Spleen (tissue), 11 donors: ENCODE measurements at regions not wholly inside any gene's neighbourhood (a gene's known extent, or its start where the extent isn't known, plus 50 kb on each side); places are given as distances from the start of the nearest gene placed in this dataset.

ENCODE experiments used
- DNase-seq: peaks from one replicate; pipeline ENCODE4 v3.0.0-alpha.2; 2020
- H3K27ac ChIP-seq, 8 donors: fragments of 200-600 bp; sonication (generic) in 7 of 8; 1 replicate in 4 of 8; 2 replicates in 4 of 8; pipeline versions ENCODE4 v1.5.0 to v1.8.0; 2016 to 2021; ENCODE audit warnings: inconsistent platforms in 4 of 8, mild to moderate bottlenecking in 4 of 8, moderate library complexity in 1 of 8
- H3K27me3 ChIP-seq, 7 donors: fragments of 200-600 bp; sonication (generic) in 6 of 7; replicated peaks in 1 of 7; 1 replicate in 4 of 7; 2 replicates in 3 of 7; pipeline versions ENCODE4 v1.5.0 to v1.8.0; 2016 to 2021; ENCODE audit warnings: inconsistent platforms in 3 of 7, mild to moderate bottlenecking in 1 of 7
- H3K36me3 ChIP-seq, 6 donors: fragments of 200-600 bp; sonication (generic) in 5 of 6; 1 replicate in 4 of 6; 2 replicates in 2 of 6; pipeline versions ENCODE4 v1.5.0 to v1.8.0; 2016 to 2021; ENCODE audit warnings: inconsistent platforms in 2 of 6
- H3K4me1 ChIP-seq, 6 donors: fragments of 200-600 bp; sonication (generic) in 5 of 6; 1 replicate in 3 of 6; 2 replicates in 3 of 6; pipeline versions ENCODE4 v1.5.0 to v1.8.0; 2016 to 2021; ENCODE audit warnings: inconsistent platforms in 3 of 6
- H3K4me3 ChIP-seq, 8 donors: fragments of 200-600 bp; sonication (generic) in 7 of 8; 1 replicate in 4 of 8; 2 replicates in 4 of 8; pipeline versions ENCODE4 v1.5.0 to v1.8.0; 2016 to 2021; ENCODE audit warnings: inconsistent platforms in 4 of 8, mild to moderate bottlenecking in 4 of 8, moderate library complexity in 2 of 8
- H3K9me3 ChIP-seq, 8 donors: fragments of 200-600 bp; sonication (generic) in 7 of 8; 1 replicate in 4 of 8; 2 replicates in 4 of 8; pipeline versions ENCODE4 v1.5.0 to v1.8.0; 2016 to 2021; ENCODE audit warnings: inconsistent platforms in 4 of 8
- POLR2A ChIP-seq, 3 donors: fragments of 450-650 bp; IDR thresholded peaks; one replicate each; pipeline ENCODE4 v1.5.1; 2017; ENCODE audit warnings: antibody characterized with exemption in 3 of 3, mild to moderate bottlenecking in 1 of 3
- POLR2AphosphoS5 ChIP-seq, 3 donors: sonication (generic); formaldehyde crosslinking; IDR thresholded peaks; one replicate each; pipeline ENCODE4 v1.5.1; 2017; ENCODE audit warnings: antibody characterized with exemption in 3 of 3
- whole genome bisulfite sequencing, 5 donors: extraction: QIAGEN DNeasy Blood & Tissue Kit in 3 of 5; methylation state at CpG; one replicate each; pipeline versions ENCODE4 v1.1.5 to v1.1.7; 2013 to 2018; 5-methylcytosine and 5-hydroxymethylcytosine counted together
- intact Hi-C: fragments of 100-400 bp; cut with DNase I; formaldehyde crosslinking; loops from one replicate; pipeline ENCODE4 v1.15.0; 2023; ENCODE audit warnings: low total_unique reads
- TF ChIP-seq, protein P1 (sequence below), 11 experiments: fragments of 200-600 bp in 7 of 11; fragments of 450-650 bp in 4 of 11; sonication (generic) in 4 of 11; IDR thresholded peaks in 8 of 11; conservative IDR thresholded peaks in 3 of 11; 1 replicate in 7 of 11; 2 replicates in 4 of 11; pipeline versions ENCODE4 v1.4.0 to v1.8.0; 2016 to 2021; ENCODE audit warnings: antibody characterized with exemption in 11 of 11, inconsistent platforms in 4 of 11, mild to moderate bottlenecking in 1 of 11
- donor health status: healthy with polysubstance abuse.
- donor health status: DM: no; HTN: no; CAD: no; lungs with moderate emphysema.
- donor health status: DM: no; HTN: no; CAD: no.
- donor health status: Bipolar disorder and iron deficiency.
- donor health status: healthy.
- donor health status: DM: no; HTN: no; CAD: no.
- donor health status: DM: yes; HTN: yes; CAD: no.

GRCh38 chr2:176612736-176613135, 343.5 kb downstream of the MTX2 start:
- no peak for DNase-seq
- TF ChIP-seq, protein P1, sequence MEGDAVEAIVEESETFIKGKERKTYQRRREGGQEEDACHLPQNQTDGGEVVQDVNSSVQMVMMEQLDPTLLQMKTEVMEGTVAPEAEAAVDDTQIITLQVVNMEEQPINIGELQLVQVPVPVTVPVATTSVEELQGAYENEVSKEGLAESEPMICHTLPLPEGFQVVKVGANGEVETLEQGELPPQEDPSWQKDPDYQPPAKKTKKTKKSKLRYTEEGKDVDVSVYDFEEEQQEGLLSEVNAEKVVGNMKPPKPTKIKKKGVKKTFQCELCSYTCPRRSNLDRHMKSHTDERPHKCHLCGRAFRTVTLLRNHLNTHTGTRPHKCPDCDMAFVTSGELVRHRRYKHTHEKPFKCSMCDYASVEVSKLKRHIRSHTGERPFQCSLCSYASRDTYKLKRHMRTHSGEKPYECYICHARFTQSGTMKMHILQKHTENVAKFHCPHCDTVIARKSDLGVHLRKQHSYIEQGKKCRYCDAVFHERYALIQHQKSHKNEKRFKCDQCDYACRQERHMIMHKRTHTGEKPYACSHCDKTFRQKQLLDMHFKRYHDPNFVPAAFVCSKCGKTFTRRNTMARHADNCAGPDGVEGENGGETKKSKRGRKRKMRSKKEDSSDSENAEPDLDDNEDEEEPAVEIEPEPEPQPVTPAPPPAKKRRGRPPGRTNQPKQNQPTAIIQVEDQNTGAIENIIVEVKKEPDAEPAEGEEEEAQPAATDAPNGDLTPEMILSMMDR (IDR thresholded peaks at IDR 0.05 in 8 of 11, conservative IDR thresholded peaks at IDR 0.05 in 3 of 11) = no peak
- TF ChIP-seq POLR2A (IDR thresholded peaks at IDR 0.05) (no peak), POLR2AphosphoS5 (IDR thresholded peaks at IDR 0.05) (no peak)
- Histone ChIP-seq H3K4me1 (no peaks in the 10 kb centered on the region), H3K9me3 (no peaks in the 10 kb centered on the region), H3K27ac (no peak overlapping the region), H3K36me3 (no peaks in the 10 kb centered on the region), H3K27me3 (peaks cover 0 to 23% (median 0%) of the 10 kb centered on the region in 7 donors), H3K4me3 (no peak overlapping the region)
- intact Hi-C loops = no loop called here
- 47 to 65% (median 60%) methylated on average over 3 of the region's 3 CpGs for WGBS, 5 donors

DNA sequence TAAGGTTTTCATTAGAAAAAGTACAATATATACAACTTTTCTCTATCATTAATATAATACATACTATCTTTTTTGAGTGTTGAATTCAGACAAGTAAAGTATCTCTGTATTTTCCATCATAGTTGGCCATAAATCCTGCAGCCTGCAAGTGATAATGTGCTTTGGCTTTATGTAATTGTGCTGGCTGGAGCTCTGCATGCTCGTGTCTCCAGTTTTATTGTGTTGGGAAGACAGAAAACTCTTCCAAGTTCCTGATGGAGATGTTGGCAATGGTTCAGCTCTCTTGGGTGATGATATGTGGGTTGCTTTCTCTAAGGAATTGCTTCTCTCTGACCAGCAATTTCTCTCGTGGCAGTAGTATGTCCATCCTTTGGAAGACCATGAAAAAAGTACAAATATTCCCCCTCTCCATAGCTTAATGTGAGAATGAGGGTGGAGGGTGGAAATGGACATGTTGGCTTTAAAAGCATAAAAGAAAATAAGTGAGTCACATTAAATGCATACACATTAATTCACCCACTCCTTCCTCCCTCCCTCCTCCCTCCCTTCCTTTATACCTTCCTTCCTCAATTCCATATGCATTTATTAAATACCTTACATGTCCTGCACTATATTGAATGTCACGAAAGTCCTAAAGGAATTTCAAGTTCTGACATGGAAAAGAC, 344.2 kb downstream of the MTX2 start:
- DNase-seq = no peak
- Histone ChIP-seq H3K9me3 (no peaks in the 10 kb centered on the region), H3K27ac (no peak overlapping the region), H3K4me1 (no peaks in the 10 kb centered on the region), H3K4me3 (no peak overlapping the region), H3K27me3 (peaks cover 0 to 25% (median 0%) of the 10 kb centered on the region in 7 donors), H3K36me3 (no peaks in the 10 kb centered on the region)
- 45 to 61% (median 50%) methylated on average over 3 of the region's 3 CpGs for WGBS, 5 donors
- intact Hi-C loops = no loop called here
- TF ChIP-seq POLR2A (IDR thresholded peaks at IDR 0.05) (no peak), POLR2AphosphoS5 (IDR thresholded peaks at IDR 0.05) (no peak)
- TF ChIP-seq, protein P1 (IDR thresholded peaks at IDR 0.05 in 8 of 11, conservative IDR thresholded peaks at IDR 0.05 in 3 of 11) = no peak

DNA sequence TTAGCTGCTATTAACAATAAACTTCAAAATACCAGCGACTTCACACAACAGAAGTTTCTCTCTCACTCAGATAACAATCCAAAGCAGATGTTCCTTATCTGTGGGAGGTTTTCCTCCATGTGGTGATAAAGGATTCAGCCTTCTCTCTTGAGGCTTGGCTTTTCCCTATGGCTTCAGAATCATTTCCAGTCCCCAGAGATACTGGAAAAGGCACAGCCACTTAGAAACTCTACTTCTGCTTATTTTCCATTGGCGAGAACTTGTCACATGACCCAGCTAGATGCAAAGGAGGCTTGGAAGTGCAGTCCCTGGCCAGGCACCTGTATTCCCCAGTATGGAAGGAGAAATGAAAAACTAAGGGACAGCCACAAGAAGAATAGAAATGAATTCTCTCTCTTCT, 344.8 kb downstream of the MTX2 start:
- Histone ChIP-seq H3K36me3 (no peaks in the 10 kb centered on the region), H3K9me3 (no peaks in the 10 kb centered on the region), H3K4me1 (no peaks in the 10 kb centered on the region), H3K27me3 (peaks cover 0 to 30% (median 0%) of the 10 kb centered on the region in 7 donors), H3K4me3 (no peak overlapping the region), H3K27ac (no peak overlapping the region)
- DNase-seq = no peak
- intact Hi-C loops = no loop called here
- no peak for TF ChIP-seq POLR2AphosphoS5 (IDR thresholded peaks at IDR 0.05)
- TF ChIP-seq, protein P1 (IDR thresholded peaks at IDR 0.05 in 8 of 11, conservative IDR thresholded peaks at IDR 0.05 in 3 of 11) = no peak
- no peak for TF ChIP-seq POLR2A (IDR thresholded peaks at IDR 0.05)
- 60 to 73% (median 64%) methylated on average over 2 of the region's 2 CpGs for WGBS, 5 donors

DNA sequence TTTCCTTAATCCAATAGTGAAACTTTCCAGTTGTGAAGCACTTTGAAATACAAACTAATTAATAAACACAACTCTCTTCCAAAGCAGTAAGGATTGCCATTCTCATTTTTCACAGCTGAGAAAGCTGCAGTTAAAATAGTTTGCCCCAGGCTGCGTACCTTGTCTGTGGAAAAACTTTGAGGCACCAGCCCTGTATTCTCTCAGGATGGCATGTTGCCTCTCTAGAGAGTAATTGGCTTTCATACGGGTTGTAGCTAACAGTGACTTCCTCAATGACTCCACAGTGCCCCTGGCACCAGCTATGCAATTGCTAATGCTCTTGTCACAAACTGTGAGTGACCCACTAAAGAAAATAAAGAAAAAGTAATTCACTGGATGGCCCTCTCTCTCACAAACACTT, 345.7 kb downstream of the MTX2 start:
- no peak for TF ChIP-seq POLR2AphosphoS5 (IDR thresholded peaks at IDR 0.05)
- TF ChIP-seq, protein P1 (IDR thresholded peaks at IDR 0.05 in 8 of 11, conservative IDR thresholded peaks at IDR 0.05 in 3 of 11) = no peak
- TF ChIP-seq POLR2A (IDR thresholded peaks at IDR 0.05) = no peak
- WGBS, 5 donors = 55 to 68% (median 61%) methylated on average over 2 of the region's 2 CpGs
- Histone ChIP-seq H3K36me3 (no peaks in the 10 kb centered on the region), H3K4me3 (no peak overlapping the region), H3K9me3 (no peaks in the 10 kb centered on the region), H3K27me3 (peaks cover 0 to 37% (median 0%) of the 10 kb centered on the region in 7 donors), H3K27ac (no peak overlapping the region), H3K4me1 (no peaks in the 10 kb centered on the region)
- intact Hi-C loops = no loop called here
- no peak for DNase-seq
